ENCODE measurements at regions not wholly inside any gene's neighbourhood (a gene's known extent, or its start where the extent isn't known, plus 50 kb on each side); places are given as distances from the start of the nearest gene placed in this dataset.
"Not testable (repeated sequence)": the region's sequence is repeated elsewhere in the genome, so short reads cannot be mapped to it uniquely, and the experiment has no call there.

DNA sequence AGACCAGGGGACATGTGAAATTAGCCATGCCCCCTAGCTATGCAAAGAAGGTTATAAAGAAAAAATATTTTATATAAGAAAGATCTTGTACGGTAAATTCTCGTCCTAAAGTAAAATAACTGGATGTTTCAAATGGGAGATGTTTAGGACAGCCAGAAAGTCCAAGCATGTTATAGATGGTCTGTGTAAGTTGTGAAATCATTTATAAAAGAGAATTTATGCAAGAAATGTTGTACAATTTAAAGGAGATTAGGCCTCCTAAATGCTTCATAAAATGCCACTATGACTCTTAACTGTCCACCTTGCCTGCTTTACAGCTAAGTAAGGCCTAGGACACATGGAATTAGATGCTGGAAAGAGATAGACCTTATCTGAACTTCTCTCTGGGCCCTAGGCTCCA is 118.1 kb upstream of the POGK start:
- no peak overlapping the region for H3K27ac ChIP-seq
- no peak overlapping the region for H3K4me3 ChIP-seq

DNA sequence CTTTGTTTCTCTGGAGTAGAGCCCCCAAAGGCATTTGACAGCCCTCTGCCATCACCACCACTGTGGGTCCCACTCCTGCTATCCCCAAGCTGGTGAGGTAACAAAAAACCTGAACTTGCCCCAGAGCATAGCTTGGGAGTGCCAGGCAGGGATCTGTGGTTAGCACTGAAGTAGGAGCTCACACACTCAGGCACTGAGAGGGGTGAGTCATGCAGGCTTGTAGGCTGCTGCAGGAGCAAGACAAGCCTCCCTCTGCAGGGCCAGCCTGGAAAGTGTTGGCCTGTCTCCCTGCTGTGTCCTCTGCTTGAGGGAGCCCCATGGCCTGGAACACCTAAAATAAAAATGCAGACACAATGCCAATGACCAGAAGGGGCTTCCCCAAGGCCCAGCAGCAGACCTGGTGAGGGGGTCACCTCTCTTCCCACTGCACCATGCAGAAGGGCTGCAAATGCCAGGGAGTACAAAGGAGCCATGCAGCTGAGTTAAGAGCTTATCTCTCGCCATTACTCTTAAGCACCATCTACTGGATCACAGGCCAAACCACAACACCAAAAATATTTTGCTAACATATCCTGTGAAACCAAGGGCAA is 108.9 kb upstream of the POGK start:
- H3K4me3 ChIP-seq: no peak overlapping the region

DNA sequence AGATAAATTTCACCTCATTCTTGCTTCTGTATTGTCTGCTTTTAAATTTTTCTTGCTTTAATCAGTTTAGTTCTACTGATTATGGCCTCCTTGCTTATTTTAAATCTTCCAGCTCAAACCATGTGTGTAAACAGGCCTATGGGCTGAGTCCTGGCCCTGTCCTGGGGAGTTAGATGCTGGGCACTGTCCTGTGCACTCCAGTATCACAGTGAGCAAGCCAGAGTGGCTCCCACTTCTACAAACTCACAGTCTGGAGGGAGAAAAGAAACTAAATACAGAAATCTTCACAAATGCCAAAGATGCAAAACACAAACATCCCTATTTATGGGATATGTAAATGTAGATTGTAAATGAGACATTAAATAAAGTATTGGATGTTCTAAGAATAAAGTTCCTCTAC is 101.1 kb upstream of the POGK start:
- Histone ChIP-seq H3K4me3 (no peak overlapping the region), H3K27ac (no peak overlapping the region)

More for the DNA sequence above, 108.9 kb upstream of the POGK start:
- H3K27ac ChIP-seq: no peak overlapping the region

DNA sequence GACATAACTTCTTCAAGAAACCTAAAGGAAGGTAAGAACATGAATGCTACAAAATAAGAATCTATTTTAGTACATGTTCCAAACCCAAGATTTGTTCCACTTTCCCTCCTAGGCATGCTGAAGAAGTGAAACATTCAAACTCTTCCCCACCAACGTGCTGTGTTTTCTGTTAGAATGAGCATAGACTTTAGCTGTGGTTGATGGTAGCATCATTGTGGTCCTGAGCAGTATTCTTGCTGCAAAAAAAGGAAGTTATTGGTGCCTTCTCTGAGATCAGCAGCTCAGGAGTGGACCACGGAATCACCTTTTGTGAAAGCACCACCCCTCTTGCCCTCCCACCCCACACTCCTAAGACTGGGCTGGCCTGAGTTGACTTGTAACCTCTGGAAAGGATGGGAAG is 100.4 kb upstream of the POGK start:
- H3K27ac ChIP-seq: no peak overlapping the region
- no peak overlapping the region for H3K4me3 ChIP-seq

DNA sequence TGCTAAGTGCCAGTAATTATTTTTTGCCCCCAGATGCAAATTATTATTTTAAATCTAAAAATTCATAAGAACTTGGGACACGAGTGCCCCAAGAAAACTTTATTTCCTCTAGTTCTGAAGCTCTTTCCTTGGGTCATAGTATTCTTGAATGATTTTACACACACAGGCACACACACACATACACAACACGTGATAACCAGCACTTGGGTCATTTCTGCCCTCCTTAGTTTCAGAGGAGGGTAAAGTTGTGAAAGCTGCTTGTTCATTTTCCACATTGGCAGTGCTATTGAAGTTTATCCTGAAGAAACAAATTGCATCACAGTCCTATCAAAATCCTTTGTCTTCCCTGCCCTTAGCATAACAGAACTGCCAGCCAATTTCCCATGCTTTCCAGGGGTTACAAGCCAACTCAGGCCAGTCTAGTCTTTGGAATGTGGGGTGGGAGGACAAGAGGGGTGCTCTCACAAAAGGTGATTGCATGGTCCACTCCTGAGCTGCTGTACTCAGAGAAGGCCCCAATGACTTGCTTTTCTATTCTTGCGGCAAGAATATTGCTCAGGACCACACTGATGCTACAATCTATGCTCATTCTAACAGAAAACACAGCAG is 98.5 kb upstream of the POGK start:
- no peak overlapping the region for H3K4me3 ChIP-seq
- H3K27ac ChIP-seq: no peak overlapping the region

DNA sequence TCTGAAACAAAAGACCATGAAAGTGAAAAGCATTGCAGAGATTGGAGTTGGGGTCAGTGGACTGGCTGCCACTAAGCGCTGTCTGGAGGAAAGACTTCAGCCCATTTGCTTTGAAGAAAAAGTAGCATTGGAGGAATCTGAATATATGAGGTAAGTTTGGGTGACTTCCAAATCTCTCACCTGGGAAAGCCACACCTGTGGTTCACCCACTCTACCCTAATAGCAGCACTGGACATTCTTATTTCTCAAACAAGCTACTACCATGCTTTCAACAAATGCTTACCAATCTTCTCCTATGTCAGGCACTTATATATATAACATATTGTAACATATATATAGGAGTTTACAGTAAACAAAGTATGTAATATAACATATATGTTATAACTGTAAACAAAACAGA is 76.0 kb upstream of the POGK start:
- no peak overlapping the region for H3K4me3 ChIP-seq
- no peak overlapping the region for H3K27ac ChIP-seq

DNA sequence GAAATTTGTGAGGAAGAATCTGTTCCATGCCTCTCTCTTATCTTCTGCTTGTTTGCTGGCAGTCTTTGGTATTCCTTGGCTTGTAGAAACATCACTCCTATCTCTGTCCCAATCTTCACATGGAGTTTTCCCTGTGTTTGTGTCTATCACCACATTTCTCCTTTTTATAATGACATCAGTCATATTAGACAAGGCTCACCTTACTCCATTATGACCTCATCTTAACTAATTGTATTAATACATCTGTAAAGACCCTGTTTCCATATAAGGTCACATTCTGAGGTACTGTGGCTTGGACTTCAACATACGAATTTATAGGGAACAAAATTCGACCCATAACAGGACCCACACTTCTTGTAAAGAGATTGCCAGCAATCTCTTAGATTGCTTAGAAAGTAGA is 72.3 kb upstream of the POGK start:
- Histone ChIP-seq H3K27ac (no peak overlapping the region), H3K4me3 (no peak overlapping the region)

DNA sequence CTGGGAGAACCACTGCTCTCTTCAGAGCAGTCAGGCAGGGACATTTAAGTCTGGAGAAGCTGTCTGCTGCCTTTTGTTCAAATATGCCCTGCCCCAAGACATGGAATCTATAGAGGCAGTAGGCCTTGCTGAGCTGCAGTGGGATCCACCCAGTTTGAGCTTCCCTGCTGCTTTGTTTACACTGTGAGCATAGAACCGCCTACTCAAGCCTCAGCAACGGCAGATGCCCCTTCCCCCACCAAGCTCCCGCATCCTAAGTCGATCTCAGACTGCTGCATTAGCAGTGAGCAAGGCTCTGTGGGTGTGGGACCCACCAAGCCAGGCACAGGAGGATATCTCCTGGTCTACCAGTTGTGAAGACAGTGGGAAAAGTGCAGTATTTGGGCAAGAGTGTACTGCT is 54.6 kb upstream of the POGK start:
- H3K27ac ChIP-seq, H3K4me3 ChIP-seq: not testable (repeated sequence)

DNA sequence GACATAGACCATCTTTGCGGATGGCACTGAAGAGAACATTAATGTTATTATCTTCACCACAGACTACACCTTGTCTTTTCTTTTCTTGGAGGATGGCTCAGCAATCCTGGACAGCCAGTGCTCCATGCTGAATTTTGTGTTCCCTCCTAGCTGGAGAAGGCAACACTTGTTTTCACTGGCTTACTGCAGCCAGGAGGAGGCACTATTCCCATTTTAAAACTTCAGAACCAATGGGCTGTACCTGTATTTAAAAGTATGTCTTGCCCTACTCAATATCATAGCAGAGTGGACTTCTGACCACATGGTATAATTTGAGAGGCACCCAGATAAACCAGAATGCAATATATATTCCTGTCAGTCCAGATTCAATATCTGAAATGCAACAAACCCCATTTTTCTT is 53.3 kb upstream of the POGK start:
- H3K4me3 ChIP-seq: no peak overlapping the region
- no peak overlapping the region for H3K27ac ChIP-seq

DNA sequence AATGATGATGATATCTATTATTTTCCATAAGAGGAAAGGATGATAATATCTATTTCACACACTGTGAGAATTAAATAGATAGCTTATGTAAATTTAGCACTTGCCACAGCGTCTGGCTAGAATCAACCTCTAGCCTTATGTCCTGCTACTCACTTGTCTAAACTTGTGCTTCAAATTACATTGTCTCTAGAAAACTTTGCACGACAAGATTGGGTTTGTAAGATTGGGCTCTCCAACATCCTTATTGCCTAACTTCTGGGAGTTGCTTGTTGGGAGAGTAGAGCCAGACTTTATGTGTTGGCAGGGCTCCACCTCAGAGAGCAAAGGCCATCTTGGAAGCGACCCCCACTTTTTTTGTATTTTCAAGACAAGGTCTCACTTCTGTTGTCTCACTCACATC is 50.0 kb upstream of the POGK start:
- Histone ChIP-seq H3K4me3 (no peak overlapping the region), H3K27ac (no peak overlapping the region)

All from skin epidermis (tissue), 12 donors.